PFSK-1 (cell line): ENCODE measurements at regions not wholly inside any gene's neighbourhood (a gene's known extent, or its start where the extent isn't known, plus 50 kb on each side); places are given as distances from the start of the nearest gene placed in this dataset.

Source experiments
- FOXP2 ChIP-seq: optimal IDR thresholded peaks from 2 replicates; pipeline ENCODE3; 2011; ENCODE audit warnings: borderline replicate concordance, control low read depth, inconsistent platforms; ENCODE audit not compliant: insufficient read depth; ENCODE audit errors: extremely low read length, extremely low read depth
- POLR2AphosphoS5 ChIP-seq: IDR thresholded peaks from 2 replicates; pipeline ENCODE4 v1.6.1; 2012; ENCODE audit warnings: low read depth, mild to moderate bottlenecking, control low read depth, low read length, moderate library complexity
- SIN3A ChIP-seq: IDR thresholded peaks from 2 replicates; pipeline ENCODE4 v1.6.1; 2012; ENCODE audit warnings: mild to moderate bottlenecking, low read length, moderate library complexity, borderline replicate concordance; ENCODE audit not compliant: insufficient read depth
- TAF1 ChIP-seq: IDR thresholded peaks from 2 replicates; pipeline ENCODE4 v1.6.1; 2012; ENCODE audit warnings: low read length, control low read depth, borderline replicate concordance; ENCODE audit not compliant: insufficient read depth
- TF ChIP-seq, protein P1 (sequence below), 2 experiments: IDR thresholded peaks; 2 replicates each; pipeline versions ENCODE4 v1.6.1 to v1.8.0; 2011 to 2012; ENCODE audit warnings: low read depth in 2 of 2, low read length in 2 of 2, control low read depth in 1 of 2, inconsistent platforms in 1 of 2, mild to moderate bottlenecking in 1 of 2, moderate library complexity in 1 of 2; ENCODE audit not compliant: insufficient read depth in 1 of 2

DNA sequence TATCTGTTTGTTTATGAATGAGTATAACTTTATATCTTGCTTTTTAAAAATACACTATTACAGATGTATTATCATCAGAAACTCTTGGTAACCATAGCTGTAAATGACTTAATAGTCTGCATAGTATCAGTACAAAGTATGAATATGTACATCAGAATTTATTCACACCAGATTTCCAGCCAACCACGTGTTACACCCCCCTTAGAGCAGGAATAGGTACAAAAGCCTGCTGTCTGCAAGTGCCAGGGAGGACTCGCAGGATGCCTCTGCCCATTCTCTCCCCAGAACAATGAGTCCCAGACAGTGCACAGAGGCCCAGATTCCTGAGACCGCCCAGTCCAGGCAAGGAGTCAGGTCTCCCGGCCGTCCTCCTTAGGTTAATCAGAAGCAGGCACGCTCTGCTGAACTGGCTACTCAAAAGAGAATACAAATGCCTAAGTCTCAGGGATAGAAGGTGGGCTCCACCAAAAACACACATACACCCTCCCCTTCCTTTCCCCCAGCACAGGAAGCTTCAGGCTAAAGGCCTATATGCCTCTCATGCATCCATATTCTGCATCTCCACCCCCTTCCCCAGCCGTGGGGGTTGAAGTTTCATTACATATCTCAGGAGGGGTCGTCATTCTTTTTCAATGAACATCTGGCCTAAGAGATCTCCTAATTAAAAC is 159.1 kb upstream of the CDH11 start:
- TF ChIP-seq TAF1 (no peak), POLR2AphosphoS5 (no peak), SIN3A (no peak), FOXP2 (no peak)
- TF ChIP-seq, protein P1, sequence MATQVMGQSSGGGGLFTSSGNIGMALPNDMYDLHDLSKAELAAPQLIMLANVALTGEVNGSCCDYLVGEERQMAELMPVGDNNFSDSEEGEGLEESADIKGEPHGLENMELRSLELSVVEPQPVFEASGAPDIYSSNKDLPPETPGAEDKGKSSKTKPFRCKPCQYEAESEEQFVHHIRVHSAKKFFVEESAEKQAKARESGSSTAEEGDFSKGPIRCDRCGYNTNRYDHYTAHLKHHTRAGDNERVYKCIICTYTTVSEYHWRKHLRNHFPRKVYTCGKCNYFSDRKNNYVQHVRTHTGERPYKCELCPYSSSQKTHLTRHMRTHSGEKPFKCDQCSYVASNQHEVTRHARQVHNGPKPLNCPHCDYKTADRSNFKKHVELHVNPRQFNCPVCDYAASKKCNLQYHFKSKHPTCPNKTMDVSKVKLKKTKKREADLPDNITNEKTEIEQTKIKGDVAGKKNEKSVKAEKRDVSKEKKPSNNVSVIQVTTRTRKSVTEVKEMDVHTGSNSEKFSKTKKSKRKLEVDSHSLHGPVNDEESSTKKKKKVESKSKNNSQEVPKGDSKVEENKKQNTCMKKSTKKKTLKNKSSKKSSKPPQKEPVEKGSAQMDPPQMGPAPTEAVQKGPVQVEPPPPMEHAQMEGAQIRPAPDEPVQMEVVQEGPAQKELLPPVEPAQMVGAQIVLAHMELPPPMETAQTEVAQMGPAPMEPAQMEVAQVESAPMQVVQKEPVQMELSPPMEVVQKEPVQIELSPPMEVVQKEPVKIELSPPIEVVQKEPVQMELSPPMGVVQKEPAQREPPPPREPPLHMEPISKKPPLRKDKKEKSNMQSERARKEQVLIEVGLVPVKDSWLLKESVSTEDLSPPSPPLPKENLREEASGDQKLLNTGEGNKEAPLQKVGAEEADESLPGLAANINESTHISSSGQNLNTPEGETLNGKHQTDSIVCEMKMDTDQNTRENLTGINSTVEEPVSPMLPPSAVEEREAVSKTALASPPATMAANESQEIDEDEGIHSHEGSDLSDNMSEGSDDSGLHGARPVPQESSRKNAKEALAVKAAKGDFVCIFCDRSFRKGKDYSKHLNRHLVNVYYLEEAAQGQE (IDR thresholded peaks at IDR 0.05; ENCODE audit: insufficient read depth in 1 of 2, low read depth in 2 of 2, low read length in 2 of 2) = no peak

DNA sequence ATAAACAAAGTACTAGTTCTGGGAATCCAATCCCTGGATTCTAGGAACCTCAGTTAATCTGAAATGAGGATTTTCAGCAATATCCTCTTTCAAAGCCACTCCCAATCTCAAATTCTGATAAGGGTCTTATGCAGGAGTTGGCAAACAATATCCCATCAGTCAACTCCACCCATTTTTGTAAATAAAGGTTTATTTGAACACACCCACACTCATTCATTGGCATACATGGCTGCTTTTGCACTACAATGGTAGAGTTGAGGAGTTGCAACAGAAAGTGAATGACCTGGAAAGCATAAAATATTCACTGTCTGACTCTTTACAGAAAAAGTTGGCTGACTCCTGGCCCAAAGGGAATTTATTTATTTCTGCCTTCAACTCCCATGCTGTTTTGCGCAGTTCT is 157.7 kb upstream of the CDH11 start:
- TF ChIP-seq FOXP2 (no peak), TAF1 (no peak), SIN3A (no peak), POLR2AphosphoS5 (no peak)
- TF ChIP-seq, protein P1 (IDR thresholded peaks at IDR 0.05; ENCODE audit: insufficient read depth in 1 of 2, low read depth in 2 of 2, low read length in 2 of 2) = no peak

DNA sequence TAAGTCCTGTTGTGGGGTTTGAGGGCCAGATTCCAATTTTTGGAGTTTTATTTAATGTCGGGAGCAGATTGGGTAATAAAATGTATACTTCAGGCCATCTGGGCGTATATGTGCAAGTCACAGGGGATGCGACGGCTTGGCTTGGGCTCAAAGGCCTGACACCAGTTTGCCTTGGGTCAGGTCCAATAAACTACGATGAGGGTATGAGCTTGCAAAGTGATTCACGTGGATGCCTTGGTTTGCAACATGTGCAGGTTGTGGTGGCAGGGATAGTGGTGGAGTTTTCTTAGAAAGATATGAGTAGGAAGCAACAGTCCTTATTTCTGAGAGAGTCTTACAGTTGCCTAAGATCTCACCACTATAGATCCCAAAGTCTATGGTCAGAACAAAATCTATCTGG is 157.0 kb upstream of the CDH11 start:
- TF ChIP-seq TAF1 (no peak), SIN3A (no peak), FOXP2 (no peak), POLR2AphosphoS5 (no peak)
- TF ChIP-seq, protein P1 (IDR thresholded peaks at IDR 0.05; ENCODE audit: insufficient read depth in 1 of 2, low read depth in 2 of 2, low read length in 2 of 2) = no peak

DNA sequence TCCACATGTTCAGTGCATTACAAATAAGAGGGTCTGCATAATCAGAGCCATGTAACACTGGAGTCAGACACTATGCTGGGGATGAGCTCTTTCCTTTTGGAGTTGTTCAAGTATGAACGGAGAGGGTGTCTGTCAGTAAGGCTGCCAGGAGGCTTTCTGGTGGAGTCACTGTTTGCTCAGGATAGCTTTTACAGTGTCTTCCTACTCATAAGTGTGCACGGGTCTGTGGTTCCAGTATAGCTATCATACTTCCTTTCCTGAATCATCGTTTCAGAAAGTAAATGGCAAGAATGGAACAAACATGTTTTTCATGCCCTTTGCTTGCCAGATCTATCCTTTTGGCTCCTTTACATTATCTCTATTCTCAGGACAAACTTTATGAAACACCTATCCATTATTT is 152.7 kb upstream of the CDH11 start:
- TF ChIP-seq, protein P1 (IDR thresholded peaks at IDR 0.05; ENCODE audit: insufficient read depth in 1 of 2, low read depth in 2 of 2, low read length in 2 of 2) = no peak
- TF ChIP-seq SIN3A (no peak), FOXP2 (no peak), POLR2AphosphoS5 (no peak), TAF1 (no peak)
